ACC112 (cell line): ENCODE measurements at regions not wholly inside any gene's neighbourhood (a gene's known extent, or its start where the extent isn't known, plus 50 kb on each side); places are given as distances from the start of the nearest gene placed in this dataset.
A peak's percentile ranks its signal among the peaks of the same experiment; 100 is the strongest.

Experiments
- H2AFZ ChIP-seq: fragments of 200-600 bp; sonication (generic); one replicate; pipeline ENCODE4 v1.6.0; 2017; ENCODE audit warnings: antibody characterized with exemption, low read length; ENCODE audit not compliant: unreplicated experiment
- H3K27ac ChIP-seq: fragments of 200-600 bp; sonication (generic); 2 replicates; pipeline ENCODE4 v1.5.1; 2014; ENCODE audit warnings: low read depth, mild to moderate bottlenecking, antibody characterized with exemption, low read length, moderate library complexity
- H3K27me3 ChIP-seq: fragments of 200-600 bp; sonication (generic); 2 replicates; pipeline ENCODE4 v1.6.1; 2014; ENCODE audit warnings: mild to moderate bottlenecking, antibody characterized with exemption, low read length, moderate library complexity, mixed read lengths; ENCODE audit not compliant: insufficient read depth
- H3K36me3 ChIP-seq: fragments of 200-600 bp; sonication (generic); 2 replicates; pipeline ENCODE4 v1.6.1; 2016; ENCODE audit warnings: mild to moderate bottlenecking, antibody characterized with exemption, low read length, moderate library complexity, mixed read lengths; ENCODE audit not compliant: insufficient read depth
- H3K4me1 ChIP-seq: fragments of 200-600 bp; sonication (generic); one replicate; pipeline ENCODE4 v1.6.1; 2016; ENCODE audit warnings: low read length, mixed read lengths; ENCODE audit not compliant: insufficient read depth, unreplicated experiment, control insufficient read depth
- H3K4me3 ChIP-seq: fragments of 200-600 bp; sonication (generic); 2 replicates; pipeline ENCODE4 v1.5.1; 2014; ENCODE audit warnings: mild to moderate bottlenecking, low read depth, low read length
- H3K79me2 ChIP-seq: fragments of 200-600 bp; sonication (generic); one replicate; pipeline ENCODE4 v1.6.0; 2016; ENCODE audit warnings: low read length; ENCODE audit not compliant: control insufficient read depth, unreplicated experiment, insufficient read depth

GRCh38 chr5:96506376-96506775 lies 73.3 kb upstream of the PCSK1 start:
- H3K4me1 ChIP-seq: peaks cover 27% of the 10 kb centered on the region
- no peaks in the 10 kb centered on the region for H3K27me3 ChIP-seq

GRCh38 chr5:96506866-96507527 lies 73.9 kb upstream of the PCSK1 start:
- Histone ChIP-seq H3K36me3 (no peaks in the 10 kb centered on the region), H3K27me3 (no peaks in the 10 kb centered on the region), H2AFZ (no peak overlapping the region), H3K79me2 (no peaks in the 10 kb centered on the region), H3K4me3 (no peak overlapping the region), H3K4me1 (peaks cover 27% of the 10 kb centered on the region), H3K27ac (no peak overlapping the region)

More at GRCh38 chr5:96506376-96506775, 73.3 kb upstream of the PCSK1 start:
- H3K79me2 ChIP-seq: no peaks in the 10 kb centered on the region
- H2AFZ ChIP-seq: no peak overlapping the region
- no peak overlapping the region for H3K27ac ChIP-seq
- no peak overlapping the region for H3K4me3 ChIP-seq
- H3K36me3 ChIP-seq: no peaks in the 10 kb centered on the region

- H3K27ac ChIP-seq: peak overlapping the region; percentile 100
- peak overlapping the region; percentile 61 for H3K4me3 ChIP-seq
- no peaks in the 10 kb centered on the region for H3K36me3 ChIP-seq
- H3K4me1 ChIP-seq: peaks cover 27% of the 10 kb centered on the region
- no peaks in the 10 kb centered on the region for H3K27me3 ChIP-seq
- no peaks in the 10 kb centered on the region for H3K79me2 ChIP-seq
- H2AFZ ChIP-seq: peak overlapping the region; percentile 39
Observed at GRCh38 chr5:96509316-96509715, 76.3 kb upstream of the PCSK1 start.

- no peaks in the 10 kb centered on the region for H3K36me3 ChIP-seq
- H3K27me3 ChIP-seq: no peaks in the 10 kb centered on the region
- no peaks in the 10 kb centered on the region for H3K79me2 ChIP-seq
- peak overlapping the region; percentile 100 for H3K27ac ChIP-seq
- H3K4me3 ChIP-seq: peak overlapping the region; percentile 61
- H3K4me1 ChIP-seq: peaks cover 27% of the 10 kb centered on the region
- peak overlapping the region; percentile 39 for H2AFZ ChIP-seq
Observed at GRCh38 chr5:96509721-96510350, 76.8 kb upstream of the PCSK1 start.

- Histone ChIP-seq H3K27ac (peak overlapping the region; percentile 84), H2AFZ (peak overlapping the region; percentile 89), H3K36me3 (no peaks in the 10 kb centered on the region), H3K79me2 (no peaks in the 10 kb centered on the region), H3K27me3 (no peaks in the 10 kb centered on the region), H3K4me3 (peak overlapping the region; percentile 62), H3K4me1 (peaks cover 19% of the 10 kb centered on the region)
Observed at GRCh38 chr5:96516631-96517071, 83.6 kb upstream of the PCSK1 start.

- Histone ChIP-seq H2AFZ (no peak overlapping the region), H3K4me3 (0 out of 2 replicates have a peak overlapping the region, but pooled peaks have one; percentile 62), H3K4me1 (peaks cover 19% of the 10 kb centered on the region)
Observed at GRCh38 chr5:96517295-96517694, 84.2 kb upstream of the PCSK1 start.

GRCh38 chr5:96520345-96520744 lies 87.3 kb upstream of the PCSK1 start:
- Histone ChIP-seq H3K79me2 (no peaks in the 10 kb centered on the region), H3K4me1 (peaks cover 19% of the 10 kb centered on the region), H3K36me3 (no peaks in the 10 kb centered on the region), H3K27me3 (no peaks in the 10 kb centered on the region), H2AFZ (no peak overlapping the region), H3K27ac (no peak overlapping the region), H3K4me3 (no peak overlapping the region)

More at GRCh38 chr5:96517295-96517694, 84.2 kb upstream of the PCSK1 start:
- Histone ChIP-seq H3K27ac (peak overlapping the region; percentile 84), H3K36me3 (no peaks in the 10 kb centered on the region), H3K27me3 (no peaks in the 10 kb centered on the region), H3K79me2 (no peaks in the 10 kb centered on the region)

- Histone ChIP-seq H3K27me3 (no peaks in the 10 kb centered on the region), H3K4me1 (peaks cover under 1% of the 10 kb centered on the region), H3K4me3 (no peak overlapping the region), H3K79me2 (no peaks in the 10 kb centered on the region), H3K27ac (no peak overlapping the region), H3K36me3 (no peaks in the 10 kb centered on the region), H2AFZ (no peak overlapping the region)
Observed at GRCh38 chr5:96522635-96523355, 89.7 kb upstream of the PCSK1 start.

- Histone ChIP-seq H3K27ac (no peak overlapping the region), H3K4me3 (no peak overlapping the region), H3K27me3 (no peaks in the 10 kb centered on the region), H3K79me2 (no peaks in the 10 kb centered on the region), H2AFZ (no peak overlapping the region), H3K4me1 (peaks cover 14% of the 10 kb centered on the region), H3K36me3 (no peaks in the 10 kb centered on the region)
Observed at GRCh38 chr5:96527768-96528661, 95.0 kb upstream of the PCSK1 start.

- Histone ChIP-seq H3K4me1 (peaks cover 14% of the 10 kb centered on the region), H3K27me3 (no peaks in the 10 kb centered on the region), H3K27ac (no peak overlapping the region), H3K79me2 (no peaks in the 10 kb centered on the region), H2AFZ (peak overlapping the region; percentile 1), H3K4me3 (no peak overlapping the region), H3K36me3 (no peaks in the 10 kb centered on the region)
Observed at GRCh38 chr5:96528826-96529474, 95.9 kb upstream of the PCSK1 start.
